GM21423 (cell line): ENCODE measurements at regions not wholly inside any gene's neighbourhood (a gene's known extent, or its start where the extent isn't known, plus 50 kb on each side); places are given as distances from the start of the nearest gene placed in this dataset.
A peak's percentile ranks its signal among the peaks of the same experiment; 100 is the strongest.
"Not testable (repeated sequence)": the region's sequence is repeated elsewhere in the genome, so short reads cannot be mapped to it uniquely, and the experiment has no call there.

Source experiments
- ATAC-seq: cut with Tn5 transposase; IDR thresholded peaks from one replicate; pipeline ENCODE4 v1.9.1; 2021; ENCODE audit warnings: mild to moderate bottlenecking, moderate library complexity; ENCODE audit not compliant: unreplicated experiment

DNA sequence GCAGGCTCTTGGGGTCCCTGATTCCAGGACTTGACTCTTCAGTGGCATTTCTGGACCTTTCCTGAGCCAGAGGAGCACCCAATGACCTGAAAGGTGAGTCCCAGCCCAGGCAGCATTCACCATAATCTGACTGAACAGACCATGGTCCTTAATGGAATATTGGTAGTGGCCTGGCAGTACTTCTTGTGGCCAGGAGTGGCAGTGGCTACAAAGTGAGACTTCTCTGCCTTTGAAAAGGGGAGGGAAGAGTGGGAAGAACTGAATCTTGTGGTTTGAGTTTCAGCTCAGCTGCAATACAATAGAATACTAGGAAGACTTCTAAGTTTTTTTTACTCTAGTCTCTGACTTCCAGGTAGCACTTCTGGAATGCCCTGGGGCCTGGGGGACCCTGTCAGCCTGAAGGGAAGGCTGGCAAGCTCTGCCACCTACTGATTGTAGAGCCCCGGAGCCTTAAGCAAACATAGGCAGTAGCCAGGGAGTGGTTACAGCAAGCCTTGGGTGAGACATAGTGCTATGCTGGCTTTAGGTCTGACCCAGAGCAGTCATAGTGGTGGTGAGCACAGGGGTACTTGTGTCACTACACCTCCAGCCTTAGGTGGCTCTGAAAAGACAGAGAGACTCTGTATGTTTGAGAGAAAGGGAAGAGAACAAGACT, 674.2 kb upstream of the MANEA start:
- no peak for ATAC-seq

DNA sequence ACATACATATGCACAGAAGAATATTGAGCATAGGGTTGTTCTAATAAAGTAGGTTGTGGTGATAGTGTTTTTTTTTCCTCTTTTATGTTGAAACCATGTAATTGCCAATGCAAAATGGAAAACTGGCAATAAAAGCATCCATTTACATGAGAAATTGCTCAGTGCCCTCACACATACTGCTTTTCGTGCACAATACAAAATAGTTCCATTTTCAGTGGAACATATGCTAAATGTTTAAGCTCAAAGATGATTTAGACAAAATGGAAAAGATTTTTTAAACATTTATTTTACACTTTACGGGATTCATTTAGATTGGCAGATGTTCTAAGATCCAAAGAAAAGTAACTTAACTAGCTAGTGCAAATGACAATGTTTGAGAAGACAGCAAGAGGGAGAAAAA, 678.1 kb upstream of the MANEA start:
- ATAC-seq, result no peak

GRCh38 chr6:94894300-94894699, 683.0 kb upstream of the MANEA start:
- ATAC-seq, result no peak

GRCh38 chr6:94893327-94893726, 684.0 kb upstream of the MANEA start:
- no peak for ATAC-seq

GRCh38 chr6:94873819-94874218, 703.5 kb upstream of the MANEA start:
- not testable (repeated sequence) for ATAC-seq

DNA sequence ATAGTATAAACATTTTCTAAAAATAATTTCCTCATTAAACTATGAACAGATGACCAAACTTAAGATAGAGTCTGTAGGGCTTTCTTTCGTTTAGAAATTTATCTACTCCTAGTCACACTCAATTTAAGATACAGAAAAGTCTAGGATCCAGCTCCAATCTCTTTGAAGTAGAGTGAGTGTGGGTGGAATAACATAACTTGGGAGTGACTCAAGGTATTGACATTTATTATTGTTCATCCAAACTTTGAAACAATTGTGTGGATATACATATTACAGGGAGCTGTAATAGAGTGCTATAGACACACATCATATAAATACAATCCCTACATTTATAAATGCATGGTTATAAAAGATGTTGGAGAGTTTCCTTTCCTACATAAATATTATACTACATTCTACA, 715.2 kb upstream of the MANEA start:
- no peak for ATAC-seq

DNA sequence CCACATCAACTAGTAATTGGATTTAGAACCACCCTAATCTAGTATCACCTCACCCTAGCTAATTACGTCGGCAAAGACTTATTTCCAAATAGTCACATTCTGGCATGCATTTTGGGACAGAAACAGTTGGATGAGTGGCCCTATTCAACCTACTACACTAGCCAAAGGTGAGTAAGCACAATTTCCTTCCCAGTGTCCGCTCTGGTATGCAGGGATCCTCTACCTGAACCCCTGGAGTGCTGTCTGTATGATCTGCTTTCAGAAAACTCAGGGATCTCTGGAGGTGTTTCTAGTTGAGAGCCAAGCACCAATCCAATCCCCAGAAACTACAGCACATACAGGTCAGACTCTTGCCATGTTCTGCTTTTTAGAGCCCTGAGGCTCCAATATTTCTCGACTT, 717.4 kb upstream of the MANEA start:
- no peak for ATAC-seq

- not testable (repeated sequence) for ATAC-seq
Measured at GRCh38 chr6:94856999-94857398, 720.3 kb upstream of the MANEA start.

GRCh38 chr6:94851329-94851728, 726.0 kb upstream of the MANEA start:
- ATAC-seq, result not testable (repeated sequence)

DNA sequence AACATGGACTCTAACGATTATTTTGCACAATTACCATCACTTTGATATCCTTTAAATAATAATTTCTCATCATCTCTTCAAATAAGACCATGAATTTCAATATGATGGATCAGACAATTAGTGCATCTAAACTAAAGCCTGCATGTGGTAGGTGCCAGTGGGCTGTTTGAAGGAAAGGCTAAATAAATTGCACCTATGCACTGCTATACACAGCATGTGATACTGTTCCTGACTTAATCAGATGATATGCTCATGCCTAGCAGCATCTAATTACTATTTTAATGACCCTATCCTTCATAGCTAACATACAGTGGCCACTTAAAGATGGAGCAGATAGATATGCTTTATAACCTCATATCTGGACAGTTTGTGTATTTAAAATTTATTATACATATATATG, 731.6 kb upstream of the MANEA start:
- no peak for ATAC-seq

DNA sequence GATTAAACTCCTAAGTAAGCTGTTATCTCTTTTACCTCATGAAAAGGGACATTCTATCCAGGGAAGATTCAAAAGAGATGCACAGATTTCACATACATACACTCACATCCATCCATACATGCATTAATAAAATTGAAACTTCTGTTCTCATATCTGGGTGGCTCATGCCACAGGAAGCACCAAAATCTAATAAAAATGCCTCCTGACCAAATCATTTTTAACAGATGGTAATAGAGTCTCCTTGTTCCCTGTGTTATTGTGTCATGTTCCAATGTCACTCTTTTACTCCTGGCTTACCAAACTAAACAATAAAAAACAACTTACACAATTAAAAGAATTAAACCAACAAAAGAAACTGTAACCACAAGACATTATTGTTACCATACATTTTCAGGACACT, 742.1 kb upstream of the MANEA start:
- no peak for ATAC-seq

DNA sequence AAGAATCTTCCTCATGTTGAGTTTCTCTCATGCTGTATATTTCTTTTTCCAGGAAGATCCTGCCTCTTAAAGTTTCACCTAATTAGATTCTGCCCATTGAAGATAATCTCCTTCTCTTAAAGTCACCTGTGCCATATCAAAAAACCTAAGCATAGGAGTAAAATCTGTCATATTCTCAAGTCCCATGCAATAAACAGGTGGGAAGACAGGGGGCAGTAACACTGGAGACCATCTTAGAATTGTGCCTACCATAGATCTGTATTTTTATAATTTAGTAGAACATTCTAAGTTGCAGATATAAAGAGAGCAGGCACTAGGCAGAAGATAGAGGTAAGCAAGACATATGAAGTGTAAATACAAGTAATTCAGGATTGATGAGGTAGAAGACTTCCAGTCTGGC, 763.5 kb upstream of the MANEA start:
- no peak for ATAC-seq

DNA sequence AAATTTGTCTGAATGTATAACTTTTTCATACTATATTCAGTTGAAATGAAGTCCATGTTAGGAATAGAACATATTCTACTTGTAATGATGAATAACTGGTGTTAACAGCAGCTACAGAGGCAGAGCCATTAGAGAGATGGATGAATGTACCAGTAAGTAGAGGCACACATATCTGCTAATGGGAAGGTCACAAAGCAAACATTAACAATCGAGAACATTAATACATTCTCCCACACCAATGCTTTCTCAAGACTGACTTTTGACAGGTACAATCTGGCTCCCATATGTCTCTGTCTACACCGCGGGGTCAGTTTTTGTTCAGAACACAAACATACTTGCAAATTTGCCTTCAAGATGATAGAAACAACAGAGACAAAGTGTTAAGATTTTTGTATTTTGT, 776.0 kb upstream of the MANEA start:
- ATAC-seq, result no peak

- no peak for ATAC-seq
Measured at GRCh38 chr6:94785514-94785913, 791.8 kb upstream of the MANEA start.

DNA sequence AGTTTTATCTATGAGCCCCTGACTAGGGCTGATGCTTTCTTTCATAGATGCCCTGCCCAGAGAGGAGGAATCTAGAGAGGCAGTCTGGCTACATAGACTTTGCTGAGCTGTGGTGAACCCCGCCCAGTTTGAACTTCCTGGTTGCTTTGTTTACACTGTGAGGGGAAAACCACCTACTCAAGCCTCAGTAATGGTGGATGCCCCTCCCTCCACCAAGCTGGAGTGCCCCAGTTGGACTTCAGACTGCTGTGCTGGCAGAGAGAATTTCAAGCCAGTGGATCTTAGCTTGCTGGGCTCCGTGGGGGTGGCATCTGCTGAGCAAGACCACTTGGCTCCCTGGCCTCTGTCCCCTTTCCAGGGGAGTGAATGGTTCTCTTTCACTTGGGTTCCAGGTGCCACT, 792.3 kb upstream of the MANEA start:
- ATAC-seq, result not testable (repeated sequence)

GRCh38 chr6:94769197-94769596, 808.1 kb upstream of the MANEA start:
- no peak for ATAC-seq

GRCh38 chr6:94751641-94752329, 825.5 kb upstream of the MANEA start:
- peak; percentile 97 for ATAC-seq

DNA sequence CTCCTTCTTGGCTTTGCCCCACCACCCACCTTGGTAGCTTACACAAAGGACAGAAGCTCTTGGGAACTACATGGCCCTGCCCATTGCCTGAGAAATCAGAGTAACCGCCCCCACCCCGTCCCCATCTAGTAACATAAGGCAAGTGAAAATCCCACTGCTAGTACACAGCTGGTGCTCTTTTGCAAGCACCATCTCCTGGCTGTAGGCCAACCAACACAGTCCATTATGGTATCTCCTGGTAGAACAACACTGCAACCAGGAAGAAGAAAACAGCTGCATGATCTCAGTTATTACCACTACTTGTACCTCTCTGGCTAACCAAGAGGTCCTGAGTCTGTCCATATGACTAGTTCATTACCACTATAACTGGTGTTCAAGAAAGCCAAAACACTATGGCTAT, 841.1 kb upstream of the MANEA start:
- ATAC-seq, result no peak

DNA sequence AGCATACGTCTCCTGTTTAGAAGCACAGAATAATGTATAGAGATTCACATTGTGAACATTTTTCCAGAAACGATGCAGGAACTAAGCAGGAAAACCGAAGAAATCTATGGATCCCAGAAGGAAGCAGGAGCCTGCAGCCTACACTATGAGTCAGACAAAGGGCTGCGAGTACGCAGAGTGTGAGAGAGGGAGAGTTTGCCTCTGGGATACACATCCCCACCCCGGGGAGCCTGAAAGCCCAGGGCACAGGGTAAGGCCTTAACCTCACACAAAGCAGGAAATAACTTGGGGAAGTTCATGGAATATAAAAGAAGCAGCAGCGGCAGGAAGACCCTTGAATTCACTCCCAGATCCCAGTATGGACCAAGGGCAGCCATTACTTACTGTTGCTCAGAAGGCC, 842.1 kb upstream of the MANEA start:
- no peak for ATAC-seq

- no peak for ATAC-seq
Measured at GRCh38 chr6:94734751-94735150, 842.6 kb upstream of the MANEA start.

DNA sequence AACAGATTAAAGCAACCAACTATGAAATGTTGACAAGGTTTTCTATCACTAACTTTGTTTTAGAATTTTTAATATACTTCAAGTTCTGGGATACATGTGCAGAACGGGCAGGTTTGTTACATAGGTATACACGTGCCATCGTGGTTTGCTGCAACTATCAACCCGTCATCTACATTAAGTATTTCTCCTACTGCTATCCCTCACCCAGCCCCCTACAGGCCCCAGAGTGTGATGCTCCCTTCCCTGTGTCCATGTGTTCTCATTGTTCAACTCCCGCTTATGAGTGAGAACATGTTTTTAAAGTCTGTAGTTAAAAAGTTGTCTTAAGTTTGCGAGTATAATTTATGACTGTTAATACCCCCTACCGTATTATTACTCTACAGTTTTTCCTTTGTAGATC, 844.3 kb upstream of the MANEA start:
- ATAC-seq, result no peak

- no peak for ATAC-seq
Measured at GRCh38 chr6:94727710-94728109, 849.6 kb upstream of the MANEA start.

GRCh38 chr6:94721459-94721858, 855.9 kb upstream of the MANEA start:
- ATAC-seq, result no peak
